ENCODE measurements at regions not wholly inside any gene's neighbourhood (a gene's known extent, or its start where the extent isn't known, plus 50 kb on each side); places are given as distances from the start of the nearest gene placed in this dataset.

GRCh38 chr3:182717216-182717615 is 76.1 kb upstream of the ATP11B start:
- no peak for TF ChIP-seq CTCF (IDR thresholded peaks at IDR 0.05; ENCODE audit: extremely low read depth in 1 of 2, insufficient read depth in 1 of 2, low read depth in 1 of 2, low read length in 2 of 2)
- no peak for TF ChIP-seq EZH2 (IDR thresholded peaks at IDR 0.05; ENCODE audit: borderline replicate concordance, low read depth, low read length, severe bottlenecking)
- no peak for TF ChIP-seq POLR2AphosphoS5 (IDR thresholded peaks at IDR 0.05; ENCODE audit: insufficient read depth, low read depth, low read length)
- TF ChIP-seq POLR2A (IDR thresholded peaks at IDR 0.05; ENCODE audit: low read depth, low read length), result no peak
- TF ChIP-seq JUN (IDR thresholded peaks at IDR 0.05; ENCODE audit: borderline replicate concordance, insufficient read depth, insufficient read length, low read depth), result no peak
- TF ChIP-seq FOS (IDR thresholded peaks at IDR 0.05; ENCODE audit: borderline replicate concordance, insufficient read depth, low read length), result no peak
- no peak for TF ChIP-seq GATA2 (IDR thresholded peaks at IDR 0.05; ENCODE audit: insufficient read depth, insufficient read length, low read depth, low read length)
- no peak for TF ChIP-seq MYC (IDR thresholded peaks at IDR 0.05; ENCODE audit: low read depth, low read length)
- TF ChIP-seq MAX (IDR thresholded peaks at IDR 0.05; ENCODE audit: insufficient read depth, insufficient read length), result no peak
